ENCODE measurements at regions not wholly inside any gene's neighbourhood (a gene's known extent, or its start where the extent isn't known, plus 50 kb on each side); places are given as distances from the start of the nearest gene placed in this dataset.

- no peak for TF ChIP-seq MLX (CRISPR knock-in tag; IDR thresholded peaks at IDR 0.05)
- TF ChIP-seq SMC3 (IDR thresholded peaks at IDR 0.05; ENCODE audit: low read length): no peak
- TF ChIP-seq CTCF (CRISPR knock-in tag; IDR thresholded peaks at IDR 0.05): no peak
- no peak for TF ChIP-seq MXD1 (CRISPR knock-in tag; IDR thresholded peaks at IDR 0.05)
- TF ChIP-seq RFX5 (IDR thresholded peaks at IDR 0.05; ENCODE audit: low read depth, low read length): no peak
- no peak for TF ChIP-seq RNF2 (conservative IDR thresholded peaks at IDR 0.05; ENCODE audit: low read depth)
- TF ChIP-seq EZH2 (conservative IDR thresholded peaks at IDR 0.05; ENCODE audit: low read depth, low read length): no peak
Observed at GRCh38 chr9:107703651-107704050, 214.1 kb upstream of the KLF4 start.

All from HepG2 (cell line).